Aorta (tissue), 5 donors: ENCODE measurements at regions not wholly inside any gene's neighbourhood (a gene's known extent, or its start where the extent isn't known, plus 50 kb on each side); places are given as distances from the start of the nearest gene placed in this dataset.

Experiments
- ATAC-seq: fragments of 200-7000 bp; cut with Tn5 transposase; one replicate; pipeline ENCODE4 v1.9.1; 2022; ENCODE audit warnings: moderate library complexity; ENCODE audit not compliant: low FRiP score
- DNase-seq, 2 donors: peaks; one replicate each; pipeline ENCODE4 v3.0.0-alpha.2; 2020
- H3K27ac ChIP-seq, 2 donors: one replicate each; pipeline ENCODE4 v1.5.1; 2013; ENCODE audit warnings: low read length in 2 of 2, mild to moderate bottlenecking in 2 of 2, moderate library complexity in 2 of 2, control low read depth in 1 of 2, inconsistent platforms in 1 of 2, low read depth in 1 of 2
- H3K27me3 ChIP-seq, 2 donors: one replicate each; pipeline ENCODE4 v1.6.1; 2013; ENCODE audit warnings: control low read depth in 1 of 2, low read length in 1 of 2, mild to moderate bottlenecking in 1 of 2, moderate library complexity in 1 of 2; ENCODE audit not compliant: insufficient read depth in 2 of 2, control insufficient read depth in 1 of 2
- H3K36me3 ChIP-seq, 2 donors: one replicate each; pipeline ENCODE4 v1.6.1; 2013; ENCODE audit warnings: control low read depth in 1 of 2, low read length in 1 of 2, mild to moderate bottlenecking in 1 of 2; ENCODE audit not compliant: insufficient read depth in 2 of 2, control insufficient read depth in 1 of 2
- H3K4me1 ChIP-seq, 2 donors: one replicate each; pipeline ENCODE4 v1.6.1; 2013; ENCODE audit warnings: low read length in 2 of 2, control low read depth in 1 of 2, mild to moderate bottlenecking in 1 of 2, moderate library complexity in 1 of 2; ENCODE audit not compliant: insufficient read depth in 2 of 2, control insufficient read depth in 1 of 2
- H3K4me3 ChIP-seq, 2 donors: one replicate each; pipeline ENCODE4 v1.5.1; 2013; ENCODE audit warnings: low read length in 2 of 2, control low read depth in 1 of 2, mild to moderate bottlenecking in 1 of 2
- H3K9me3 ChIP-seq: one replicate; pipeline ENCODE4 v1.6.1; 2013; ENCODE audit warnings: mild to moderate bottlenecking, low read length; ENCODE audit not compliant: control insufficient read depth
- WGBS, 2 donors: extraction: QIAGEN DNeasy Blood & Tissue Kit; methylation state at CpG; one replicate each; pipeline ENCODE4 v1.1.7; 2013; 5-methylcytosine and 5-hydroxymethylcytosine counted together
- intact Hi-C, 2 donors: fragments of 100-400 bp; cut with DNase I; formaldehyde crosslinking; loops; one replicate each; pipeline versions ENCODE4 v1.14.2 to v1.15.0; 2022
- donor health status: healthy with polysubstance abuse.
- donor health status: Bipolar disorder and iron deficiency.
- donor health status: DM: no; HTN: no; CAD: no.
- donor health status: DM: no; HTN: no; CAD: no.
- donor health status: DM: yes; HTN: yes; CAD: no.

GRCh38 chr7:11239316-11239715, 265.6 kb downstream of the PHF14 start:
- Histone ChIP-seq H3K27me3 (peaks cover 0 to 1% of the 10 kb centered on the region in 2 donors), H3K36me3 (no peaks in the 10 kb centered on the region), H3K9me3 (no peaks in the 10 kb centered on the region), H3K4me1 (no peaks in the 10 kb centered on the region), H3K4me3 (no peak overlapping the region), H3K27ac (no peak overlapping the region)
- intact Hi-C loops = no loop called here
- ATAC-seq (no peak), DNase-seq (no peak)
- 91 to 95% methylated on average over 4 of the region's 4 CpGs for WGBS, 2 donors

GRCh38 chr7:11243739-11244138, 270.1 kb downstream of the PHF14 start:
- no peaks in the 10 kb centered on the region for H3K9me3 ChIP-seq
- H3K27ac ChIP-seq = no peak overlapping the region
- H3K27me3 ChIP-seq = peaks cover 0 to 1% of the 10 kb centered on the region in 2 donors
- H3K4me3 ChIP-seq = no peak overlapping the region
- ATAC-seq = no peak
- 60 to 72% methylated on average over 3 of the region's 3 CpGs for WGBS, 2 donors
- H3K36me3 ChIP-seq = no peaks in the 10 kb centered on the region
- intact Hi-C loops = no loop called here
- H3K4me1 ChIP-seq = no peaks in the 10 kb centered on the region
- DNase-seq = no peak

- H3K27me3 ChIP-seq = peaks cover 0 to 1% of the 10 kb centered on the region in 2 donors
- intact Hi-C loops = no loop called here
- H3K9me3 ChIP-seq = no peaks in the 10 kb centered on the region
- 38 to 44% methylated on average over 3 of the region's 3 CpGs for WGBS, 2 donors
- H3K27ac ChIP-seq = no peak overlapping the region
- no peaks in the 10 kb centered on the region for H3K36me3 ChIP-seq
- H3K4me3 ChIP-seq = no peak overlapping the region
- H3K4me1 ChIP-seq = no peaks in the 10 kb centered on the region
- ATAC-seq = no peak
- no peak for DNase-seq
Observed at GRCh38 chr7:11244149-11244548, 270.5 kb downstream of the PHF14 start.

GRCh38 chr7:11247545-11247944, 273.9 kb downstream of the PHF14 start:
- H3K27ac ChIP-seq = no peak overlapping the region
- intact Hi-C loops = no loop called here
- no peak overlapping the region for H3K4me3 ChIP-seq
- 32 to 54% methylated on average over 1 of the region's 1 CpG for WGBS, 2 donors
- H3K36me3 ChIP-seq = no peaks in the 10 kb centered on the region
- H3K9me3 ChIP-seq = no peaks in the 10 kb centered on the region
- H3K27me3 ChIP-seq = no peaks in the 10 kb centered on the region
- DNase-seq (no peak), ATAC-seq (no peak)
- no peaks in the 10 kb centered on the region for H3K4me1 ChIP-seq

GRCh38 chr7:11251436-11251835, 277.8 kb downstream of the PHF14 start:
- H3K9me3 ChIP-seq = no peaks in the 10 kb centered on the region
- H3K27me3 ChIP-seq = no peaks in the 10 kb centered on the region
- H3K27ac ChIP-seq = no peak overlapping the region
- intact Hi-C loops = no loop called here
- H3K36me3 ChIP-seq = no peaks in the 10 kb centered on the region
- WGBS, 2 donors = 59 to 63% methylated on average over 2 of the region's 2 CpGs
- no peaks in the 10 kb centered on the region for H3K4me1 ChIP-seq
- ATAC-seq = no peak
- no peak for DNase-seq
- no peak overlapping the region for H3K4me3 ChIP-seq

GRCh38 chr7:11252011-11252607, 278.4 kb downstream of the PHF14 start:
- 91 to 95% methylated on average over 4 of the region's 4 CpGs for WGBS, 2 donors
- no peaks in the 10 kb centered on the region for H3K9me3 ChIP-seq
- intact Hi-C loops = no loop called here
- H3K4me1 ChIP-seq = no peaks in the 10 kb centered on the region
- ATAC-seq (no peak), DNase-seq (no peak)
- no peak overlapping the region for H3K4me3 ChIP-seq
- no peak overlapping the region for H3K27ac ChIP-seq
- no peaks in the 10 kb centered on the region for H3K27me3 ChIP-seq
- H3K36me3 ChIP-seq = no peaks in the 10 kb centered on the region

- Histone ChIP-seq H3K4me1 (no peaks in the 10 kb centered on the region), H3K27ac (no peak overlapping the region), H3K27me3 (no peaks in the 10 kb centered on the region), H3K36me3 (no peaks in the 10 kb centered on the region), H3K4me3 (no peak overlapping the region), H3K9me3 (no peaks in the 10 kb centered on the region)
- 52 to 58% methylated on average over 3 of the region's 3 CpGs for WGBS, 2 donors
- ATAC-seq (no peak), DNase-seq (no peak)
- intact Hi-C loops = no loop called here
Observed at GRCh38 chr7:11252705-11253272, 279.1 kb downstream of the PHF14 start.

- intact Hi-C loops = no loop called here
- no peak for DNase-seq
- no peaks in the 10 kb centered on the region for H3K27me3 ChIP-seq
- no peak overlapping the region for H3K4me3 ChIP-seq
- 91 to 92% methylated on average over 4 of the region's 4 CpGs for WGBS, 2 donors
- ATAC-seq = no peak
- H3K27ac ChIP-seq = no peak overlapping the region
- H3K4me1 ChIP-seq = no peaks in the 10 kb centered on the region
- no peaks in the 10 kb centered on the region for H3K9me3 ChIP-seq
- H3K36me3 ChIP-seq = no peaks in the 10 kb centered on the region
Observed at GRCh38 chr7:11256501-11256900, 282.8 kb downstream of the PHF14 start.

- Histone ChIP-seq H3K4me1 (no peaks in the 10 kb centered on the region), H3K36me3 (no peaks in the 10 kb centered on the region)
Observed at GRCh38 chr7:11261470-11261869, 287.8 kb downstream of the PHF14 start.

More at GRCh38 chr7:11261470-11261869, 287.8 kb downstream of the PHF14 start:
- intact Hi-C loops = no loop called here
- no peak for ATAC-seq
- Histone ChIP-seq H3K9me3 (no peaks in the 10 kb centered on the region), H3K27ac (no peak overlapping the region), H3K27me3 (no peaks in the 10 kb centered on the region), H3K4me3 (no peak overlapping the region)
- no peak for DNase-seq
